ENCODE measurements at regions not wholly inside any gene's neighbourhood (a gene's known extent, or its start where the extent isn't known, plus 50 kb on each side); places are given as distances from the start of the nearest gene placed in this dataset.

- Histone ChIP-seq H3K4me1 (no peaks in the 10 kb centered on the region; the same call in 1 of the 2 replicates), H3K27me3 (no peaks in the 10 kb centered on the region), H3K4me3 (ENCODE audit: low read depth, low read length) (no peak overlapping the region), H3K36me3 (no peaks in the 10 kb centered on the region), H3K9me3 (no peaks in the 10 kb centered on the region)
- no peak for TF ChIP-seq CTCF (IDR thresholded peaks at IDR 0.05; ENCODE audit: low read depth, low read length)
- no peak for DNase-seq
Observed at GRCh38 chr7:112891698-112892097, 101.5 kb upstream of the TMEM168 start.

- no peaks in the 10 kb centered on the region for H3K9me3 ChIP-seq
- no peak for DNase-seq
- no peaks in the 10 kb centered on the region for H3K36me3 ChIP-seq
- no peaks in the 10 kb centered on the region; the same call in 1 of the 2 replicates for H3K4me1 ChIP-seq
- TF ChIP-seq CTCF (IDR thresholded peaks at IDR 0.05; ENCODE audit: low read depth, low read length): no peak
- no peak overlapping the region for H3K4me3 ChIP-seq (ENCODE audit: low read depth, low read length)
- H3K27me3 ChIP-seq: no peaks in the 10 kb centered on the region
Observed at GRCh38 chr7:112889834-112890438, 99.7 kb upstream of the TMEM168 start.

- no peak for TF ChIP-seq CTCF (IDR thresholded peaks at IDR 0.05; ENCODE audit: low read depth, low read length)
Observed at GRCh38 chr7:112889268-112889667, 99.1 kb upstream of the TMEM168 start.

GRCh38 chr7:112888781-112889180 lies 98.6 kb upstream of the TMEM168 start:
- Histone ChIP-seq H3K27me3 (no peaks in the 10 kb centered on the region), H3K4me3 (ENCODE audit: low read depth, low read length) (no peak overlapping the region), H3K9me3 (no peaks in the 10 kb centered on the region), H3K36me3 (no peaks in the 10 kb centered on the region), H3K4me1 (no peaks in the 10 kb centered on the region; the same call in 1 of the 2 replicates)
- DNase-seq: no peak
- TF ChIP-seq CTCF (IDR thresholded peaks at IDR 0.05; ENCODE audit: low read depth, low read length): no peak

More at GRCh38 chr7:112889268-112889667, 99.1 kb upstream of the TMEM168 start:
- no peaks in the 10 kb centered on the region for H3K27me3 ChIP-seq
- no peak for DNase-seq
- no peaks in the 10 kb centered on the region; the same call in 1 of the 2 replicates for H3K4me1 ChIP-seq
- H3K9me3 ChIP-seq: no peaks in the 10 kb centered on the region
- no peaks in the 10 kb centered on the region for H3K36me3 ChIP-seq
- no peak overlapping the region for H3K4me3 ChIP-seq (ENCODE audit: low read depth, low read length)

GRCh38 chr7:112887976-112888375 lies 97.8 kb upstream of the TMEM168 start:
- Histone ChIP-seq H3K9me3 (no peaks in the 10 kb centered on the region), H3K27me3 (no peaks in the 10 kb centered on the region), H3K36me3 (no peaks in the 10 kb centered on the region), H3K4me3 (ENCODE audit: low read depth, low read length) (no peak overlapping the region), H3K4me1 (no peaks in the 10 kb centered on the region; the same call in 1 of the 2 replicates)
- TF ChIP-seq CTCF (IDR thresholded peaks at IDR 0.05; ENCODE audit: low read depth, low read length): no peak
- DNase-seq: no peak

- Histone ChIP-seq H3K36me3 (no peaks in the 10 kb centered on the region), H3K9me3 (no peaks in the 10 kb centered on the region), H3K4me1 (no peaks in the 10 kb centered on the region; the same call in 1 of the 2 replicates), H3K4me3 (ENCODE audit: low read depth, low read length) (no peak overlapping the region), H3K27me3 (no peaks in the 10 kb centered on the region)
- no peak for DNase-seq
- TF ChIP-seq CTCF (IDR thresholded peaks at IDR 0.05; ENCODE audit: low read depth, low read length): no peak
Observed at GRCh38 chr7:112887337-112887736, 97.1 kb upstream of the TMEM168 start.
